NB4 (cell line): ENCODE measurements at regions not wholly inside any gene's neighbourhood (a gene's known extent, or its start where the extent isn't known, plus 50 kb on each side); places are given as distances from the start of the nearest gene placed in this dataset.

Experiments
- DNase-seq: peaks from one replicate; pipeline ENCODE4 v3.0.0; 2010; ENCODE audit warnings: low read depth
- H3K4me3 ChIP-seq: one replicate; pipeline ENCODE4 v1.5.1; 2011; ENCODE audit warnings: mild to moderate bottlenecking, low read depth, low read length, moderate library complexity
- CTCF ChIP-seq: IDR thresholded peaks from one replicate; pipeline ENCODE4 v1.5.1; 2012; ENCODE audit warnings: low read depth, low read length
- MAX ChIP-seq: IDR thresholded peaks from 2 replicates; pipeline ENCODE4 v1.6.1; 2011; ENCODE audit warnings: low read depth, low read length
- MYC ChIP-seq: IDR thresholded peaks from 2 replicates; pipeline ENCODE4 v1.6.1; 2011; ENCODE audit warnings: low read depth, low read length
- POLR2A ChIP-seq: IDR thresholded peaks from 2 replicates; pipeline ENCODE4 v1.6.1; 2011; ENCODE audit warnings: mild to moderate bottlenecking; ENCODE audit not compliant: insufficient read length; ENCODE audit errors: extremely low read depth

GRCh38 chr1:48059289-48059688, 62.1 kb upstream of the TRABD2B start:
- TF ChIP-seq CTCF, result no peak
- TF ChIP-seq MAX, result no peak
- TF ChIP-seq POLR2A, result no peak
- no peak for TF ChIP-seq MYC
- H3K4me3 ChIP-seq, result no peak overlapping the region
- DNase-seq, result no peak

GRCh38 chr1:48058135-48059025, 61.2 kb upstream of the TRABD2B start:
- DNase-seq, result no peak
- H3K4me3 ChIP-seq, result no peak overlapping the region
- TF ChIP-seq MAX (no peak), CTCF (no peak), POLR2A (no peak), MYC (no peak)

- no peak overlapping the region for H3K4me3 ChIP-seq
Measured at GRCh38 chr1:48057249-48057648, 60.1 kb upstream of the TRABD2B start.

GRCh38 chr1:48055876-48056764, 58.9 kb upstream of the TRABD2B start:
- TF ChIP-seq CTCF (no peak), MYC (no peak), POLR2A (no peak), MAX (no peak)
- no peak overlapping the region for H3K4me3 ChIP-seq
- no peak for DNase-seq

More at GRCh38 chr1:48057249-48057648, 60.1 kb upstream of the TRABD2B start:
- no peak for TF ChIP-seq MAX
- TF ChIP-seq CTCF, result no peak
- TF ChIP-seq MYC, result no peak
- TF ChIP-seq POLR2A, result no peak
- DNase-seq, result no peak

GRCh38 chr1:48054232-48054631, 57.0 kb upstream of the TRABD2B start:
- no peak for DNase-seq
- H3K4me3 ChIP-seq, result no peak overlapping the region
- no peak for TF ChIP-seq MYC
- TF ChIP-seq POLR2A, result no peak
- no peak for TF ChIP-seq MAX
